CD4-positive, alpha-beta T cell (primary cell): ENCODE measurements at regions not wholly inside any gene's neighbourhood (a gene's known extent, or its start where the extent isn't known, plus 50 kb on each side); places are given as distances from the start of the nearest gene placed in this dataset.

Experiments
- ATAC-seq: fragments of 200-7000 bp; cut with Tn5 transposase; one replicate; pipeline ENCODE4 v1.10.0; 2022; ENCODE audit warnings: mild to moderate bottlenecking; ENCODE audit not compliant: poor library complexity
- CTCF ChIA-PET: fragments of 350-600 bp; sonication (Branson Sonifier 250); formaldehyde crosslinking; loops from one replicate; lab custom pipeline; 2021; ENCODE audit warnings: antibody characterized with exemption, inconsistent platforms; lab: Charles Lee
- POLR2A ChIA-PET: fragments of 350-600 bp; sonication (Branson Sonifier 250); formaldehyde crosslinking; loops from one replicate; lab custom pipeline; 2021; ENCODE audit warnings: antibody characterized with exemption, inconsistent platforms; lab: Charles Lee
- DNase-seq, 14 experiments: peaks; one replicate each; pipeline ENCODE4 v3.0.0-alpha.2; 2013 to 2020; ENCODE audit warnings: mixed read lengths in 2 of 14
- H3K27ac ChIP-seq, 2 donors: one replicate each; pipeline versions ENCODE4 v1.5.1 to v1.7.0; 2013; ENCODE audit warnings: low read length in 2 of 2, low read depth in 1 of 2, mild to moderate bottlenecking in 1 of 2
- H3K27me3 ChIP-seq, 2 experiments: 1 replicate in 1 of 2; 2 replicates in 1 of 2; pipeline versions ENCODE4 v1.6.1 to v1.7.0; 2013; ENCODE audit warnings: low read length in 2 of 2, control low read depth in 1 of 2, mild to moderate bottlenecking in 1 of 2, moderate library complexity in 1 of 2; ENCODE audit not compliant: insufficient read depth in 2 of 2, control insufficient read depth in 1 of 2
- H3K36me3 ChIP-seq: one replicate; pipeline ENCODE4 v1.6.1; 2013; ENCODE audit warnings: low read length, control low read depth; ENCODE audit not compliant: insufficient read depth
- H3K4me1 ChIP-seq: one replicate; pipeline ENCODE4 v1.6.1; 2013; ENCODE audit warnings: low read length, control low read depth; ENCODE audit not compliant: insufficient read depth
- H3K4me3 ChIP-seq: one replicate; pipeline ENCODE4 v1.5.1; 2013; ENCODE audit warnings: mild to moderate bottlenecking, low read length, moderate library complexity
- H3K9me3 ChIP-seq, 2 experiments: 1 replicate in 1 of 2; 2 replicates in 1 of 2; pipeline versions ENCODE4 v1.6.1 to v1.7.0; 2013; ENCODE audit warnings: low read length in 2 of 2, mild to moderate bottlenecking in 2 of 2, control low read depth in 1 of 2, moderate library complexity in 1 of 2; ENCODE audit not compliant: control insufficient read depth in 1 of 2, insufficient read depth in 1 of 2
- H3K27ac Mint-ChIP-seq: one replicate; pipeline ENCODE4 v1.8.0; 2020; ENCODE audit warnings: mixed read lengths
- H3K27me3 Mint-ChIP-seq: one replicate; pipeline ENCODE4 v1.8.0; 2021; ENCODE audit warnings: mixed read lengths
- H3K36me3 Mint-ChIP-seq: one replicate; pipeline ENCODE4 v1.8.0; 2021; ENCODE audit warnings: low read depth, mixed read lengths
- H3K4me1 Mint-ChIP-seq: one replicate; pipeline ENCODE4 v1.8.0; 2021; ENCODE audit warnings: low read depth, mixed read lengths
- H3K4me3 Mint-ChIP-seq: one replicate; pipeline ENCODE4 v1.8.0; 2020; ENCODE audit warnings: mild to moderate bottlenecking, mixed read lengths
- H3K9me3 Mint-ChIP-seq: one replicate; pipeline ENCODE4 v1.8.0; 2020; ENCODE audit warnings: mixed read lengths
- intact Hi-C, 2 experiments: fragments of 100-400 bp; cut with DNase I in 1 of 2; cut with micrococcal nuclease in 1 of 2; formaldehyde crosslinking; loops; one replicate each; pipeline versions ENCODE4 v1.15.1 to v1.9.0; 2023 to 2025; cut with DNase I, micrococcal nuclease
- TF ChIP-seq, protein P1 (sequence below): fragments of 200-600 bp; IDR thresholded peaks from one replicate; pipeline ENCODE4 v1.8.0; 2022; ENCODE audit warnings: antibody characterized with exemption, mild to moderate bottlenecking

DNA sequence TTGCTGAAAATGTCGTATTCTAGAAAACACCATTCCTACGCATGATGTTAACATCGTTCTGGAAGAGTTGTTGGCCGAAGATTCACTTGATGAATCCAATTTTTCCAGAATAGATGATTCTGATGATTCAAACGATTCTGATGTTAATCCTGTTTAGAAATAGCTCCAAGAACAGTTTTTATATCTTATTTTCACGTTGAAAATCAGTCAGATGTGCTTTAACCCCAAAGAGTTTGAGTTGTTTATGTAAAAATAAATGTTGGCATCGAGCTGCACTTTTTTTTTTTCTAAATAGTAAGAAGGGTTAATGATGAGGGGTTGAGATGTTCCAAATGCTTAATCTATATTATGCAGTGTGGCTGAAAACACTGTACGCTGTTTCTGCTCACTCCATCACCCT, 99.9 kb upstream of the LINC00305 start:
- ATAC-seq: no peak
- H3K4me3 Mint-ChIP-seq: no peak overlapping the region
- Histone ChIP-seq H3K27me3 (no peaks in the 10 kb centered on the region), H3K9me3 (no peaks in the 10 kb centered on the region), H3K36me3 (no peaks in the 10 kb centered on the region), H3K27ac (no peak overlapping the region), H3K4me1 (no peaks in the 10 kb centered on the region), H3K4me3 (no peak overlapping the region)
- no peaks in the 10 kb centered on the region for H3K36me3 Mint-ChIP-seq
- no peaks in the 10 kb centered on the region for H3K27me3 Mint-ChIP-seq
- no peaks in the 10 kb centered on the region for H3K4me1 Mint-ChIP-seq
- POLR2A ChIA-PET: no interaction called here
- TF ChIP-seq, protein P1, sequence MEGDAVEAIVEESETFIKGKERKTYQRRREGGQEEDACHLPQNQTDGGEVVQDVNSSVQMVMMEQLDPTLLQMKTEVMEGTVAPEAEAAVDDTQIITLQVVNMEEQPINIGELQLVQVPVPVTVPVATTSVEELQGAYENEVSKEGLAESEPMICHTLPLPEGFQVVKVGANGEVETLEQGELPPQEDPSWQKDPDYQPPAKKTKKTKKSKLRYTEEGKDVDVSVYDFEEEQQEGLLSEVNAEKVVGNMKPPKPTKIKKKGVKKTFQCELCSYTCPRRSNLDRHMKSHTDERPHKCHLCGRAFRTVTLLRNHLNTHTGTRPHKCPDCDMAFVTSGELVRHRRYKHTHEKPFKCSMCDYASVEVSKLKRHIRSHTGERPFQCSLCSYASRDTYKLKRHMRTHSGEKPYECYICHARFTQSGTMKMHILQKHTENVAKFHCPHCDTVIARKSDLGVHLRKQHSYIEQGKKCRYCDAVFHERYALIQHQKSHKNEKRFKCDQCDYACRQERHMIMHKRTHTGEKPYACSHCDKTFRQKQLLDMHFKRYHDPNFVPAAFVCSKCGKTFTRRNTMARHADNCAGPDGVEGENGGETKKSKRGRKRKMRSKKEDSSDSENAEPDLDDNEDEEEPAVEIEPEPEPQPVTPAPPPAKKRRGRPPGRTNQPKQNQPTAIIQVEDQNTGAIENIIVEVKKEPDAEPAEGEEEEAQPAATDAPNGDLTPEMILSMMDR: no peak
- intact Hi-C loops: no loop called here
- no peak overlapping the region for H3K27ac Mint-ChIP-seq
- H3K9me3 Mint-ChIP-seq: no peaks in the 10 kb centered on the region
- DNase-seq: no peak
- CTCF ChIA-PET: no interaction called here

DNA sequence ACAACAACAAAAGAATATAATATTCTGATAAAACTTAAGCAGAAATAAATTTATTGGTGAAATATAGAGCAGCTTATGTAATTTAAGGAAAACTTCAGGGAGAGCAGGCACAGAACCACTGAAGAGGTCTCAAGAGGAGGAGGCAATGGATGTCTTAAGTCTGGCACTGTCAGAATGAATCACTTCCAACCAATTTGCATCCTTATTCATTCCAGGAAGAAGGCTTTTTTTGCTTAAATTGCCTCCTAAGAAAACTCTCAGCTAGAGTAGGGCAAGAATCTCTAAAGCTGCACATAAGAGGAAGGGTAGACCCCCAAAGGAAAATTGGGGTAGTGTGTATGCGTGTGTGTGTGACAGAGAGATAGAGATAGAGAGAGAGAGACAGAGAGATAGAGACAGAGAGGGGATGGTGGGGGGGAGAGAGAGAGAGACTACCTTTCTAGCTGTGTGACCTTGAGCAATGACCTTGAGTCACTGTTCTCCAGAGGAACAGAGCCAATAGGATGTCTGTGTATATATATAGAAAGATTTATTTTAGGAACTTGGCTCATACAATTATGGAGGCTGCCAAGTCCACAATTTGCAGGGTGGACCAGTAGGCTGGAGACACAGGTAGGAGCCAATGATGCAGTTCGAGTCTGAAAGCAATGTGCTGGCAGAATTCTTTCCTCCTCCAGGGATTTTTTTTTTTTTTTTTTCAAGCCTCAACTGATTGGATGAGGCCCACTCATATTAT, 96.4 kb upstream of the LINC00305 start:
- no peak overlapping the region for H3K4me3 Mint-ChIP-seq
- TF ChIP-seq, protein P1: no peak
- H3K4me3 ChIP-seq: no peak overlapping the region
- no peaks in the 10 kb centered on the region for H3K36me3 Mint-ChIP-seq
- no peaks in the 10 kb centered on the region for H3K36me3 ChIP-seq
- no peaks in the 10 kb centered on the region for H3K9me3 ChIP-seq
- H3K4me1 ChIP-seq: no peaks in the 10 kb centered on the region
- H3K27ac Mint-ChIP-seq: no peak overlapping the region
- H3K4me1 Mint-ChIP-seq: no peaks in the 10 kb centered on the region
- no peaks in the 10 kb centered on the region for H3K27me3 ChIP-seq
- POLR2A ChIA-PET: no interaction called here
- no peak for DNase-seq
- intact Hi-C loops: no loop called here
- H3K27ac ChIP-seq: no peak overlapping the region
- CTCF ChIA-PET: no interaction called here
- no peak for ATAC-seq
- no peaks in the 10 kb centered on the region for H3K9me3 Mint-ChIP-seq
- H3K27me3 Mint-ChIP-seq: no peaks in the 10 kb centered on the region

DNA sequence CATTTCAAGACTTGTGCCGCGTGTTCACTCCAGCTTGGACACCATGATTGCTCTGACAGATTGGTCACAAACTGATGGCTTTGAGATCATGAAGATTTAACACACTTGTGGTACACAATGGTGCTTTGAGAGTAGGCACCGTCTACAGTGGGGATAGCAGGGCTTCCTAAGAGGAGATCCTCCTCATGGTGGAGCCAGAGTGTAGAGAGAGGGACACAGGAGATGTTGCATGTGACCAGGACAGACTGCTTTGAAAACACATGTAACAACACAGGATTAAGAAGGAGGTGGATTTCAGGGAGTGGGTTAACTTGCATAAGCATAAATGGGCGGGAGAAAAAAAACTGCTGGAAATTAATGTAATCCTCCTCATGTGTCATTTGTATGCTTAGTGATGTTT, 95.7 kb upstream of the LINC00305 start:
- intact Hi-C loops: no loop called here

More for the DNA sequence above, 95.7 kb upstream of the LINC00305 start:
- Histone ChIP-seq H3K4me3 (no peak overlapping the region), H3K4me1 (no peaks in the 10 kb centered on the region), H3K27me3 (no peaks in the 10 kb centered on the region), H3K36me3 (no peaks in the 10 kb centered on the region), H3K27ac (no peak overlapping the region), H3K9me3 (no peaks in the 10 kb centered on the region)
- no peaks in the 10 kb centered on the region for H3K4me1 Mint-ChIP-seq
- TF ChIP-seq, protein P1: no peak
- H3K4me3 Mint-ChIP-seq: no peak overlapping the region
- ATAC-seq (no peak), DNase-seq (no peak)
- H3K27me3 Mint-ChIP-seq: no peaks in the 10 kb centered on the region
- no peaks in the 10 kb centered on the region for H3K9me3 Mint-ChIP-seq
- ChIA-PET POLR2A (no interaction called here), CTCF (no interaction called here)
- H3K36me3 Mint-ChIP-seq: no peaks in the 10 kb centered on the region
- no peak overlapping the region for H3K27ac Mint-ChIP-seq
